ENCODE measurements at regions not wholly inside any gene's neighbourhood (a gene's known extent, or its start where the extent isn't known, plus 50 kb on each side); places are given as distances from the start of the nearest gene placed in this dataset.

DNA sequence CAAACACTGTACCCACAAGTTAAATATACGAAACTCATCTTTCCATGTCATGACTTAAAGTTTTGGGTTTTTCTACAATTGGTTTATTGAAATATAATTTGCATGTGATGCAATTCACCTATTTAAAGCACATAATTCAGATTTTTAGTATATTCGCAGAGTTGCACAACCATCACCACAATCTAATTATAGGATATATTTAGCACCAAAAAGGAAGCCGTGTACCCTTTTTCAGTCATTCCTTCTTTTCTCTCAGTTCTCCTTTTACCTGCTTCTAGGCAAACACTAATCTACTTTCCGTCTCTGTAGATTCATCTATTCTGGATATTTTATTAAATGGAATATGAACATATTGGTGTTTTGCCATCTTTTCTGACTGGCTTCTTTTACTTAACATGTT is 1458.1 kb upstream of the TENM4 start:
- DNase-seq: no peak

- no peak for DNase-seq
These were observed 1445.9 kb upstream of the TENM4 start for GRCh38 chr11:80886684-80887083.

DNA sequence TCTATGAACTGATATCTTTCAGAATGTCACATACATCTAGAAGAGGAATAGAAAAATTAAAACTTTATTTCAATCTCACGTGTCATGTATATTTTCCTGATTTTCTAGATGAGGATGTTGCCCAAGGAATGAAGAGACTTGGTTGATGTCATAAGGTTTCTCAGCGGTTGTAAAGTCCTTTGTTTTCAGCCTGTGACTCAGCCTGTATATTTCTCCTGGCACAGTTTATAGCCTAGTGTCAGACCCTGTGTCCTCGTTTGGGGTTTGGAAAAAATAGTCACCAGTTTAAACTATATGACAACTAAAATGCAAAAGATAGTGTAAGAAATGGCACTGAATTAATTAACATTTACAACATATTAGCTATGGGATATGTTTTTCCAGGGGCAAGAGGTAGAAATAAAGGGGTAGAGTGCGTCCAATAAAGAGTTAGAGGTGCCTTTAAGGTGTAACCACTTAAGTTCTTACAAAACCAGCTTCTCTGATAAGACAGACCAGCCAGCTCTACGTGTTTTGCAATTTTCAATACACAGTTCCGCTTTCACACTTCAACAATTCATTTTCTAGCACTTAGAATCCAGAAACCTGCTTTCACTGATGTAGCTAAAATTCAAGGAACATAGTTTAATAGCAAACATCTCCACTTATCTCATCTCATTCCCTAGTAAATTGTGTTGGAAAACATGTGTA is 1432.6 kb upstream of the TENM4 start:
- DNase-seq: no peak

DNA sequence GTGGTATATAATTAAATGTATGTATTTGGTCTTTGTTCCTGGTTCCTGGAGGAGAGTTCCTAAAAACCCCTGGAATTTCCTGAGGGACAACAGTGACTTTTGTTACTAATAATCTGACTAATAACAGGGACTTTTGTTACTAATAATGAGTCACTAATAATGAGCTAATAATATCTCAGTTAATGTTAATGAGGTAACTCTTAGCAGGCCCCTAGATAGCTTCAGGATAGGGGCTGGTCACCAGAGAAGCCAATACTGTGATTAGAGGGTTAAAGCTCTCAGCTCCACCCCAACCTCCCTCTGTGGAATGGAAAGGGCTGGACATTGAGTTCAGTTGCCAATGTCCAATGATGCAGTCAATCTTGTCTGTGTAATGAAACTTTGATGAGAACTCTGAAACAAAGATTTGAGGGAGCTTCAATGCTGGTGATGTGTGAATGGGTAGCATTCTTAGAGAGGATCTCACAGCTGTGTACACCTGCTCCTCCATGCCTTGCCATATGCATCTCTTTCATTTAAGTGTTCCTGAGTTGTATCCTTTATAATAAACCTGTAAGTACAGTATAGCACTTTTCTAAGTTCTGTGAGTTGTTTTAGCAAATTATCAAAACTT is 1431.4 kb upstream of the TENM4 start:
- DNase-seq: no peak

GRCh38 chr11:80868831-80869230 is 1428.0 kb upstream of the TENM4 start:
- no peak for DNase-seq

DNA sequence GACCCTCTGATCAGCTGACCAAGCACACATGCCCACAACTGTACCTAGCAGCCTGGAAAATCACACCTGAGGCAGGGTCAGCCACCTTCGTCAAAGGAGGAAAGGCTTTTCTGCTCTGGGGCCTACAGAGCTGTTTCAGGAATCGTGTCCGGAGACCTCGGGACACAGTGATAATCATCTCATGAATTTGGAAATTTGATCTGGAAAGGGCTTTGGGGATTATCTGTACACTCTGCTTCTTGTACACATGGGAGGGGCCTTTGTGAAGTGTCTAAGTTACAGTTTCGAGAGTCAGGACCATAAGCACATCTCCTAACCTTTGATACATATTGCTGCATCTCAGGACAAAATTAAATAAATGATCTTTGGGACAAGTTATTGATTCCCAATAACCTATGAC is 1421.2 kb upstream of the TENM4 start:
- no peak for DNase-seq

GRCh38 chr11:80861193-80861592 is 1420.4 kb upstream of the TENM4 start:
- DNase-seq: no peak

DNA sequence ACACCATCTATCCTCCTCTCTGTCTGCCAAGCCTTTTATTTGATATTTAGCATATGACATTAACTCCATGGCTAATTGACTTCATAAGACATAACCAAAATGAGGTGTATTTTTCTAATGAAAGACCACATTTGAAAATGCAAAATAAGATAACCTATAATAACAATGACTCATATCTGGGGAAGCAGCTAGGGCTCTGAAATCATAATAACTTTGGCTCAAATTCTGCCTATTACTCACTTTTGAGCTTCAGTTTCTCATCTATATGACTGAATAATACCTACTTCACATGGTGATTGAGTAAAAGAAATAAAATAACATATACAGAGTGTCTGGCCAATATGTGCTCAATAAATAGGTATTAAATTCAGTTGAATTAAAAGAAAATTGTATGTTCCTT is 1419.8 kb upstream of the TENM4 start:
- no peak for DNase-seq

DNA sequence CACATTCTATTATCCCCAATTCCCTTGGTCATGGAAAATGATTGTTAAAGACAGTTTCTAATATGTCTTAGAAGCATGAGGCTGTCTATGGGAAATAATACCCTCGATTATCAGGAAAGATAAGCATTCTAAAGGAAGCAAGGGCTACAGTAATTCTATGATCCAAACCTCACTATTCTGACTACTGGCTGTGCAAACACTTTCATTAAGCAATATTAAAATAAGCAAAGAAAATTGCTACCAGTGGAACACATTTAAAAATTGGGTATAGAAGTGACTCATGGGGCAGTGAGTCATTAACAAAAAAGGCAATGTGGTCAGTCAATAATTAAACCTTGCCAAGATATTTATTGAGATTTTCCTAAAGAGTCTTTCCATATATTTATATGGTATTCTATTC is 1415.2 kb upstream of the TENM4 start:
- no peak for DNase-seq

GRCh38 chr11:80855426-80855825 is 1414.6 kb upstream of the TENM4 start:
- DNase-seq: no peak

GRCh38 chr11:80849253-80849652 is 1408.4 kb upstream of the TENM4 start:
- no peak for DNase-seq

DNA sequence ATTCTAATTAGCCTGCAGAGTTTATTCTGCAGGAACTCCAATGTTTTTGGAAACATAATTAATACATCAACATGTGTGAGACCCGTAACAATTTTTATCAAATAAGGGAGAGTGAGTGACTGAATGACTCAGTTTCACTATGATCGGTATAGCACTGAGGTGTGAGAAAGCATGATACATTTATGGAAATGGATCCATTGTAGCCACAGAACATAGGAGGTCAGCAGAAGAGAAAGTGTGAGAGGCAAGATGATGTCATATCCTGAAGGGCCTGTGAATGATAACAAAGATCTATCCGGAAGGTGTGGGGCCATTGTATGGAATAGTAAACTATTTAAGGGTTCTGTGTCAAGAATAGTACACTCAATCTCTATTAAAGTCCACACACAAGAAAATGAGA is 1406.1 kb upstream of the TENM4 start:
- DNase-seq: no peak

DNA sequence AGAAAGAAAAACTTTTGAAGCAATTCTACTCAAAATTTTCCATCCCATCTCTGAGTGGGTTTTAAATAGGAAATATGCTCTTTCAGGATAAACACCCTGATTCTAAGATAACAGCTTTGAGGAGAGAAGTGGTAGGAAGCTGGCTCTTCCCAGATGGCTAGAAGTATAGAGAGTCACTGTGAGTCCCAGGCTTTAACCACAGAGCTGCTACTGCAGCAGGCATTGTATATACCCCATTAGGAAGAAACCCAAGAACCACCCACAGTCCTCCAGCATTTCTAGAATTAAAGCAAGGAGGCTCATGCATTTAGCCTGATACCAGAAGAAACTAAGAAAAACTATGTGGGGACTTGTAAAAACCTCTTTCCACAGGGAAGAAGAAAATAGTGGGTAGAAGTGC is 1405.6 kb upstream of the TENM4 start:
- no peak for DNase-seq

- no peak for DNase-seq
These were observed 1403.4 kb upstream of the TENM4 start for GRCh38 chr11:80844110-80844819.

- no peak for DNase-seq
These were observed 1402.6 kb upstream of the TENM4 start for GRCh38 chr11:80843266-80843974.

DNA sequence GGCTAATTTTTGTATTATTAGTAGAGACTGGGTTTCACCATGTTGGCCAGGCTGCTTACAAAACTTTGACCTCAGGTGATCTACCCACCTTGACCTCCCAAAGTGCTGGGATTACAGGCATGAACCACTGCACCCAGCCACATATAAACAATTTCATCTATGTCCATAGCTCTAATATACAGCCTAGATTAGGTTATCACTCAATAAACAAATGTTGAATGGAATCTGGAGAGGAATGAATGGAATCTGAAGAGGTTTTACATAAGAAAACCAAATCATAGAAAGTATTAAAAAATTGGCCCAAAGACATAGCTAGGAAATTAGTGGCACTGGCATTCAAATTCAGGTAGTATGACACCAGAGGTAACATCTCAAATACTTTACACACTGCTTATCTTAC is 1401.4 kb upstream of the TENM4 start:
- DNase-seq: no peak

DNA sequence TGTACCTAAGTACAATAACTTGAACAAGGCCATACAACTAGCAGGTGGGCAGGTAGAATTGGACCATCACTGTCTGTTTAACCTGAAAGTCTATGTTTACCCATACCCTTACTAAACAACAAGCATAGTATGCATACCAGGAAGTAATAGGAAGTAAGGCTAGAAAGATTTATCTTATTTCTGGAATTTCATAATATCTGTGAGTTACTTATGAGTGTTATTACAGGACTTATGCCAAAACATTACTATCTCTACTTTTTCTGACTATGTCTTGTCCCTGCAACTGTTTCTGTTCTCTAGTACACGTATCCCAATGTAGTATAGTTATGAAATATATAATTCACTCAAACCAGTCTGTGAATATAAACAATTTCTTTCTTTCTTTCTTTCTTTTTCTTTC is 1400.8 kb upstream of the TENM4 start:
- no peak for DNase-seq

- DNase-seq: no peak
These were observed 1397.3 kb upstream of the TENM4 start for GRCh38 chr11:80838153-80838552.

GRCh38 chr11:80837051-80837450 is 1396.2 kb upstream of the TENM4 start:
- DNase-seq: no peak

- DNase-seq: no peak
These were observed 1390.5 kb upstream of the TENM4 start for GRCh38 chr11:80831374-80831773.

- DNase-seq: no peak
These were observed 1387.0 kb upstream of the TENM4 start for GRCh38 chr11:80827781-80828180.

DNA sequence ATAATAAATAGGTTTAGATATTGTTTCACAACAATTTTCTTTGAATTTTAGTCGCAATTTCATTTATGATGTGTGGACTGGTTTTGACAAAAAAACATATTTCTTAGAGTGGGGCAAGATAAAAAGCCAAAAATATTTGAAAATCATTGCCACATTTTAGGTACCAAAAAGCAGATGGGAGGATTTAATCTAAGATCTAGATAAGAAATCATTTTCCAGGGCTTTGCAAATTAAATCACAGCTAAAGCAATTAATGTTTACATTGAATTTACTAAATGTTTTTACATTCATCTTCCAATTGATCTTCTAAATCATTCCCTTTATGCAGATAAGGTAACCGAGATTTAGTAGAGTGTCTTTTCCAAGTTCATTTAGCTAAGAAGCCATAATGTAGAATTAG is 1386.0 kb upstream of the TENM4 start:
- no peak for DNase-seq

GRCh38 chr11:80822308-80822707 is 1381.5 kb upstream of the TENM4 start:
- no peak for DNase-seq

DNA sequence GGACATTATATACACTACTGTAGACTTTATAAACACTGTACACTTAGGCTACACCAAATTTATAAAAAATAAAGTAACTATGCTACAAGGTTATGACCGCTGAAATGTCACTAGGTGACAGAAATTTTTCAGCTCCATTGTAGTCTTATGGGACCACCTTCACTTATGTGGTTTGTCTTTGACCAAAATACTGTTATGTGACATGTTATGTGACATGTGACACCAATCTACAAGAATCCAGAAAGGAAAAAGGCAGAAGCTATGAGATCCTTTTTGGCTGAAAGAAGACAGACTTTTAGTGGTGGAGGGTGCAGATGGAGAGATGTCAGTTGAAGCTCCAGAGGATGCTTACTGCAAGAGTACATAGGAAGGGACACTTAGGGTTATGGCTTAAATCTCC is 1378.4 kb upstream of the TENM4 start:
- DNase-seq: no peak
